Esophagus muscularis mucosa (tissue), 3 donors: ENCODE measurements at regions not wholly inside any gene's neighbourhood (a gene's known extent, or its start where the extent isn't known, plus 50 kb on each side); places are given as distances from the start of the nearest gene placed in this dataset.

ENCODE experiments used
- CTCF ChIP-seq, 3 experiments: fragments of 200-600 bp in 2 of 3; fragments of 450-650 bp in 1 of 3; sonication (generic) in 2 of 3; IDR thresholded peaks; one replicate each; pipeline ENCODE4 v1.5.1; 2017 to 2019; ENCODE audit warnings: antibody characterized with exemption in 3 of 3, mild to moderate bottlenecking in 2 of 3, moderate library complexity in 1 of 3
- POLR2A ChIP-seq: fragments of 450-650 bp; IDR thresholded peaks from one replicate; pipeline ENCODE4 v1.6.1; 2017; ENCODE audit warnings: antibody characterized with exemption, moderate library complexity, mild to moderate bottlenecking, low read depth
- POLR2AphosphoS5 ChIP-seq, 2 donors: sonication (generic); formaldehyde crosslinking; IDR thresholded peaks; one replicate each; pipeline ENCODE4 v1.6.1; 2017; ENCODE audit warnings: antibody characterized with exemption in 2 of 2

GRCh38 chrX:121903961-121904360, 856.6 kb downstream of the GLUD2 start:
- TF ChIP-seq POLR2A (no peak), CTCF (IDR thresholded peaks at IDR 0.05) (no peak), POLR2AphosphoS5 (IDR thresholded peaks at IDR 0.05) (no peak)
